HG03354 (cell line): ENCODE measurements at regions not wholly inside any gene's neighbourhood (a gene's known extent, or its start where the extent isn't known, plus 50 kb on each side); places are given as distances from the start of the nearest gene placed in this dataset.

Experiments
- ATAC-seq: cut with Tn5 transposase; IDR thresholded peaks from one replicate; pipeline ENCODE4 v1.9.1; 2021; ENCODE audit warnings: mild to moderate bottlenecking; ENCODE audit not compliant: unreplicated experiment, poor library complexity, severe bottlenecking

DNA sequence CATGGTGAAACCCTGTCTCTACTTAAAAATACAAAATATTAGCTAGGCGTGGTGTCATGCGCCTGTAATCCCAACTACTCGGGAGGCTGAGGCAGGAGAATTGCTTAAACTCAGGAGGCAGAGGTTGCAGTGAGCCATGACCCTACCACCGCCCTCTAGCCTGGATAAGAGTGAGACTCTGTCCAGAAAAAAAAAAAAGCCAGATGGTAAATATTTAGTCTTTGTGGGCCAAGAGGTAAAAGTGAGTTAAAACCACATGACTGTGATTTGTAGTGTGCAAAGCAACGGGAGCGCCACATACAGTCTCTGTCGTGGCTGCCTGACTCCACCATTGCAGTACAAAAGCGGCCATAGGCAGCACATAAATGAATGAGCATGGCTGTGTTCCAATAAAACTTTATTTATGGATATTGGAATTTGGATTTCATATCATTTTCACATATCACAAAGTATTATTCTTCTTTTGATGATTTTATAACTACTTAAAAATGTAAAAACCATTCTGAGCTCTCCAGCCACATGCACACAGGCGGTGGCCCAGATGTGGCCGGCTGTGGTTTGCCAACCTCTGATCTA is 51.8 kb upstream of the CASZ1 start:
- no peak for ATAC-seq

DNA sequence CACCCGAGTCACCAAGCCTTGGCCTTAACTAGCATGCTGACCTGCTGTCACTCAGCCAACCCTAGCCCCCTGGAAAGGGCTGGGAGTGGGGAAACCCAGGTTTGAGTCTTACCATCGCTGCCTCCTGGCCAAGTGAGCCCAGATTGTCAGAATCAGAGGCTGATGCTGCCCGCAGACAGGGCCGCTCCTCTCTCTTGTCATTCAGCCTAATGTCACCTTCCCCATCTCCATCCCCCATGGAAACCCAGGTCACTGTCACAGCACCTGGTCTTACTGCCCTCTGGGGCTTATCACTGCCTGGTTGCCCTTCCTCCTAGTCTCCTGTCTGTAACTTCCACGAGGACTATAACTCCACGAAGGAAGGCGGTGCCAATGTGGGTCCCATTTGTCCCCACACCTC is 53.6 kb upstream of the CASZ1 start:
- ATAC-seq, result no peak

DNA sequence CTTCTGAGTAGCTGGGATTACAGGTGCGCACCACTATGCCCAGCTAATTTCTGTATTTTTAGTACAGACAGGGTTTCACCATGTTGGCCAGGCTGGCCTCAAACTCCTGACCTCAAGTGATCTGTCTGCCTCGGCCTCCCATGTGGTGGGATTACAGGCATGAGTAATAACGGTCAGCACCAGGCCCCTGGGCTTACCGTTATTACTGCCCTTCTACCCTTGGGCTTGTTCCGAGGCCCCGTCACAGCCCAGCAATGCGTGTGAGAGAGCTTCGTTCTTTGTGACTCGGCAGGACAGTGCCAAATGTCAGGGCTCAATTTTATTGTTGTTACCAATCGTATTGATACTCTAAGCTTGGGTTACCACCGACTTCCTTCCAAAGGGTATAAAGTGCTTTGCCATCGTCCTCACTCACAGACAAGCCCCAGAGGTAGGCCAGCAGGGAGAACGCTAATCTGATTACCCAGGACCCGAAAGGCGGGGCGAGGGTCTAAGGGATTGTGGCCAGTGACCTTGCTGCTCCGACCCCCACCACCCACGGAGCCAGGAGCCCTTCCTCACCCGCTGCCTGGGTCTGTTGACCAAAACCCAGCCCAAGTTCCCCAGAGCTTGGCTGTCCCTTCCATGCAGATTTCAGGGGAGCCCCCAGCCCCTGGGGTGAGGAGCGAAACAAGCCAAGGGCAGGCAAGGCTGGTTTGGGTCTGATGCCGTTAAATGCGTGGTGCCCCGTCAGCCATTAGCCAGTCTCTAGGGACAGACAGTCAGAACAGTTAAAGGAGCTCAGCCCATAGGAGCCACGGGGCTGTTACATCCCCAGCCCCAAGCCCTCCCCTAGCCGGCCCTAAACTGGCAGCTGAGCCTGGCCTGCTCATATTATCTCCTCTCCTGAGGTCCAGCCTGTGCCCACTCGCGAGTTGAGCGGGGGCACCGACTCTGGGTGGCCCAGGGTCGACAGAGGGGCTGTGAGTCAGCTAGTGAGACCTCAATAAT is 54.9 kb upstream of the CASZ1 start:
- no peak for ATAC-seq

DNA sequence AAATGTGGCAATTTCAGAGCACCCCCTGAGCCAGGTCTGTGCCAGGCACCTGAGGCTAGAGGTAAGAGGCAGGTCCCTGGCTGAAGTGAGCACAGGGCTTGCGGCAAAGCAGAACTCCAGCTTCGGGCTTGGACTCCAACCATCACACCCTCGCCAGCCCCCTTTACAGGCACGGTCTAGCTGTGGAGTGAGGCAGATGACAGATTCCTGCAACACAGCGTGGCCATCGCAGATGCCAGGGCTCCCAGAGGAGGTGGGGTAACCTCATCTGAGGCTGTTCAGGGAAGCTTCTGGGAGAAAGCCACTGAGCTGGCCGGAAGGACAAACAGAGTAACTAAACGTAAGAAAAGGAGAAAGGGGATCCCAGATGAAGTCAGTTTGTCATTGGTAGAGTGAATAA is 55.6 kb upstream of the CASZ1 start:
- ATAC-seq, result no peak

DNA sequence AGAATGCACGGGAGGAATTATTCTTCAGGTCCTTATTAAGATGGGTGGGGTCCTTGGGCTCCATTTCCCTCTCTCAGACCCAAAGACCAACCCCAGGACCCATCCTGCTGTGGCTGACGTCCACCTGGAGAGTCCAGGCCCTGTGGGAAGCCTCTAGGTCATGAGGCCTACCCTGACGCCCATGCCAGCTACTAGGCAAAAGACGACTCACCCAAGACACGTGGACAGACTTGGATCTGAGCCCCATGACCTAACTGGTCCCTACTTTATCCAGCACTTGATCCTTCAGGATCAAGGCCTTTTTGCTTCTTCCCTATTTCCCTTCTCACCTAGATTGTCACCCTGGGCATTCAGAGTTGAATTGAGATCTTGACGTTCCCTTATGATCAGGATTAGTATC is 56.0 kb upstream of the CASZ1 start:
- no peak for ATAC-seq

DNA sequence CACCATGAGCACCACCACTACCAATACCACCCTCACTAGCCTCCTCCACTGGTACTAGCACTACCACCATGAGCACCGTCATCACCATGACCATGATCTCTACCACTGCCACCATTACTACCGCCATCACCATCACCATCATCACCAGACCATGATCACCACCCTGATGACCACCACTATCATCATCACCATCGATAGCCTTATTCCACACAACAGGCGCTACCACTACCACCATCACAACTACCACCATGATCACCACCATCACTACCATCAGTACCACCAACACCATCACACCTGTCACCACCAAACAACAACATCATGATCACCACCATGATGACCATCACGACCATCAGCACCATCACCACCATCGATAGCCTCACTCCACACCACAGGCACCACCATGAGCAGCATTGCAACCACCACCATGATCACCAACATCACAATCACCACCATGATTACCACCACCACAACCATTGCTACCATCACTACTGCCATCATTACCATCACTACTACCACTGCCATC is 56.6 kb upstream of the CASZ1 start:
- no peak for ATAC-seq

DNA sequence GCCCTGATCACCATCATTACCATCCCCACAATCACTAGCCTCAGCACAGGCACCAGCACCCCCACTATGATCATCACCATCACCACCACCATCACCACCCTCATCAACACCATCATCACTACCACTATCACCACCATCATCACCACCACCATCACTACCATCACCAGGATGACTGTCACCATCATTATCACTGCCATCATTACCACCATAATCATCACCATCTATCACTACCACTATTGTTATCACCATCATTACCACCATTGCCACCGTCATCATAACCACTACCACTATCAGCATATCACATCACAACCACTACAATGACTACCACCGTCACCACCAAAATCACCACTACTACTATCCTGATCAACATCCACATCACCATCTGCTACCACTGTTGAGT is 57.3 kb upstream of the CASZ1 start:
- no peak for ATAC-seq

DNA sequence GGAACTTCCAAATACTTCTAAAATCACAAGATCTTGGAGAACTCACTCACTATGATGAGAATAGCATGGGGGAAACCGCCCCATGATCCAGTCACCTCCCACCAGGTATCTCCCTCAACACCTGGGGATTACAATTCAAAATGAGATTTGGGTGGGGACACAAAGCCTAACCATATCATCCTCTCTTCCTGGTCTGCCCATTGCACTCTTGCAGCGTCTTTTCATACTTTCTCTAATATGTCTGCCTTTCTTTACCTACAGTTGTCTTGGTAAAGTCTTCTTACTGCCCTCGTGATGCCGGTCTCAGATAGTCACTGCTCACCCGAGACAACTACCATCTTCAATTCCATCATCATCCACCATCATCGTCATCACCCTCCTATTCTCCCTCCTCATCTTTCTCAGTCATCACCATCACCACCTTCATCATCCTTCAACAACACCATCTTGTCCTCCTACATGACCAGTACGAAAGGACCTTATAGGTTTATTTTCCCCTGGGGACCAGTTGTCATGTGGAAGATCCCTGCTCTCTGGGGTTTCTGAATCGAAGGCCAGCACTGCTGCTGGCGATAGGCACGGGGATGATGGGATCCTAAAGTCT is 58.5 kb upstream of the CASZ1 start:
- ATAC-seq, result no peak

DNA sequence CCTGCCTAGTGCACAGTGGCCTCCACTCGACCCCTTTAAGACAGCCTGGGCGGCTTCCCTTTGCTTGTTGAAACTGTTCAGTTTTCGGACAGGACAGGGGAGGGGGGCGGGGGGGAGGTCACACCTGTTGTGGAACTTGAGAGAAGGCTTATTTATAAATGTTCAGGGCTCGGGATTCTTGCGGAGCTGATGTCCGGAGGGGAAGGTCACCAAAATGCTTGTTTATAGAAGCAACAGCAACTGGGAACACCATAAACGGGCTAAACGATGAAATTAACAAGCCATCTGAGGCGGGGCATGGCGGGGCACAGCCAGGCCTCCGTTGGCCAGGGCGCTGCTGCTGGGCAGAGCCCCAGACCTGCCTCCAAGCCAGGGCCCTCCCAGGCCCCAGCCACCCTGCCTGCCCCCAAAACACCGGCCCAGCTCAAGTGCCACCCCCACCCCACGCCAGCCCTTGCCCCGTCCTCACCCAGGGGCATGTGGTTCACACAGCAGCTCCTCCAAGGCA is 59.8 kb upstream of the CASZ1 start:
- no peak for ATAC-seq

DNA sequence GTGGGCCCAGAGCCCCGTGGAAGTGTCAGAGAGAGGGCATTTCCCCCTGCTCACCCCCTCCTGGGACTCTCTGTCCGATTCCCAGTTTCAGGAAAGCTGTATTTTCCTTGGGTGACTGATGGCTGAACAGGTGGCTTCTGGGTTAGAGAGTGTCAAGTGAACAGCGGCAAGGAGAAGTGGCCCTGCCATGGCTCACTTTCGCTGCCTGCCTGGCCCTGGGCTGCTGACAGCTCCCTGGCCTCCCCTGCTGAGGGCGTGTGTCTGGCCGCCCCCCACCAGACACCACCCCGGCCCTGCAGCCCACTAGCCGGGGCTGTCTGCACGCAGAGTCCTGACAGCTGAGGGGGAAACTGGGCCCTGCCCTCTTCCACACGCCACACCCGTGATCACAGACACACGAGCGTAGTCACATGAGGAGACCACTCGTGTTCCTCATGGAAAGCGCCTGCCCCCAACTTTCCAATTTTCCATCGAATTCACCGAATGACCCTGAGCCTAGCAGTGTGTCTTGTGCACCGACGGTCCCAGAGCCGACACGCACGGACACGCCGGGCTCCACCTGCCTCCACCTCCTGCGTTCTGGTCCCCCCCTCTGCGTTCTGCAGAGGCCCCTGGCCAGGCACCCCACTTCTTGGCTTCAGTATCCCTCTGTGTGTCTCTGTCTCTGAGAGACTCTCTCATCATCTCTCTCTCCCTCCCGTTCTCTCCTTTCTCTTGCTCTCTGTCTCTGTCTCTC is 60.6 kb upstream of the CASZ1 start:
- no peak for ATAC-seq

DNA sequence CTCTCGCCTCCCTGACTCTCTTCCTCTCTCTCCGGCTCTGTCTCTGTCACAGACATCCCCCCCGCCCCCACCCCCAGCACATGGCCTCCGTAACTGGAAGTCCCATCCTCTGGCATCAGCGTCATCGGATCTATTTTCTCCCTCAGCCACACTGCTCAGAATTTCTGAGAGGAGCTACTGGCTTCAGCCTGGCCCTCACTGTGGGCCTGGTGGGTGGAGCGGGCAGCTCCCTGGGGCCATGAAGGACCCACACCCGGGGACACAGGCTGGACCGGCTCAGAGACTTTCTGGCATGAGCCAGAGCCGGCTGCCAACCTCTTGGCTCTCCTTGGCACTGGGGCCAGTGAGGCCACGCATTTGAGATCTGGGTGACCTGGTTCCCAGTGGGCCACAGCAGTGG is 61.2 kb upstream of the CASZ1 start:
- no peak for ATAC-seq

DNA sequence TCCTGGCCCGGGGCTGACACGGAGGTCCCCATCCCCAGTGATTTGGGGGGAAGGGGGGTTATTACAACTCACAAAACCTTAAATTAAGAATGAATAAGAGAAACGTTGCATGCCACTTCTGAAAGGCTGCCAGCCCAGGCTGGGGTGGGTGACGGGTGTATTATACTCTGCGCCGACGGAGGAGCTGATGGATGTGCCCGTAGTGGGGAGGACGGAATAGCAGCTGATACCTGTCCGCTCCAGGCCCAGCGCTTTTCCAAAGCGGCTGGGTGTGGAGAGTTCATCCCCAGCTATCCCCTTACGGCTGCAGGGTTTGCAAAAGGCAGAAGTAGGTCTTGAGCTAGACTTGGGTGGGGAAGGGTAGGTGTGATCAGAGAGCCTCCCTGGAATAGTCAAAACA is 63.8 kb upstream of the CASZ1 start:
- ATAC-seq, result no peak

DNA sequence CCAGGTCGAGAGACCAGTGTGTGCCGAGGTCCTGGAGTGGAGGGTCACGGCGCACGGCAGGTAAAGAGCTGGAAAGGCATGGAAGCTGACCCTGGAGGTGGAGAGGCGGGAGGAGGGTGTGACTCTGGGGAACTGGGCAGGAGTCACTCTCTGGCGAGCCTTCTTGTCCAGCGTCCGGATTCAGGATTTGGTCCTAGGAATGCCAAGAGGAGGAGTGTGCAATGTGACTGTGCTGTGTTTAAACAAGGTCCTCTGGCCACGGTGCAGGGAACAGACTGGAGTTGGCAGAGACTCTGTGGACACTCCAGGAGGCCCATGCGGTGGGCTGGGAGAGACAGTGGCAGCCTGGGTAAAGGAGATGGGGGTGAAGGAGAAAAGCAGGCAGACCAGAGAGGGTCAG is 64.2 kb upstream of the CASZ1 start:
- no peak for ATAC-seq

DNA sequence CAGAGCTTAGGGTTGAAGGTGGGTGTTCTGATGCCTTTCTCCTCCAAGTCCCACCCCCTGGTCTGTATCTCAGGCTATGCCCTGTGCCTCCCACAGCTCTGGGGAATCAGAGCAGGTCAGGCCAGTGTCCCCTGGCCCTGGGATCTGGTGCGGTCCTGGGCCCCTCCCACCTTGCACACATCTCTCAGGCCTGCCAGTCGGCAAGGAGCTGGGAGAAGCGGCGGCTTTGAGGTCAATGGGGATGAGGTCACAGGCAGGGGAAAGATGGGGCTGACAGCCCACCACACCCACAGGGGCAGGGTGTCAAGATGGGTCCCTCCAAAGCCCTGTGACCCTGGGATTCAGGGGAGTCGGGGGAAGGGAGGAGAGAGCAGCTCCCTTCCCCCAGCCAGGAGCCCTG is 65.4 kb upstream of the CASZ1 start:
- no peak for ATAC-seq

DNA sequence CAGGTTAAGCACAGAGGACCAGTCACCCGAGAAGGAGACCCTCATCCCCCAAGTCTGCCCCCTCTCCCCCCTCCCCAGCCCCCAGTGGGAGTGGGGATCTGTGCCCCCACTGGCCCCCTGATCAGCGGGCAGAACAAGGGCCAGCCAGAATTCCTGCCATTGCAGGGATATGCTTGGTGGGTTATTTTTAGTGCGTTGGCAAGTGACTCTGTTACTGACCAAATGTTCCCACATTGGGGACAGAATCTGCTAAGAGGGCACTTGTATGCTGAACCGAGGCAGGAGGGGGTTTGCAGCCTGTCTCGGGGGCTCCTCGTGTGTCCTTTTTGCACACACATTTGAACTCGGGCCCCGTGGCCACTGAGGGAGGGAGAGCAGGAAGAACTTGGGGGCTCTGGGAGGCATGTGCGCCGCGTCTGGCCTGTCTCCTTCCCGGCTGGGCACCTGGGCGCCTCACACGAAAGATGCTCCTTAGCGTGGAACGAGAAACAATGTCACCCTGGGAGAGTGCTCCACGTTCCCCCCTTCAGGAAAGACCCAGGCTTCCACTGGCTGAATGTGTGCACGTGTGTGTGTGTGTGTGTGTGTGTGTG is 66.4 kb upstream of the CASZ1 start:
- ATAC-seq, result no peak

DNA sequence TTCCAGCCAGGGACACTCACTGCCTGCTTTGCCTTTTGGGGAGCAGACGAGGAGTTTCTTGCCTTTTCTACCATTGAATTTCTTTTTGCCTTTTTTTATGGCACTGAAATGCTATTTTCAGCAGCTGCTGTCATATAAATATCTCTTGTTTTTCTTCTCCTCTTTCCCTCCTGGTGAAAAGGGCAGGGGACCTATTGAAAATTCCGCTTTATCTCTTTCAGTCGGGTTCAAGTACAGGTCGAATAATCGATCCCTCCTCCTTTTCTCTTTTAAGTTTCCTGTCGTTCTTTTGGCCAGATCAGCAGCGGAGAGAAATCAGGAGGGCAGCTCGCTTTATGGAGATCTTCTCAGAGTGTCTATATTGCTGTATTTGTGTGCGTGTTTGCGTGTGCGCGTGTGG is 67.4 kb upstream of the CASZ1 start:
- ATAC-seq, result no peak

DNA sequence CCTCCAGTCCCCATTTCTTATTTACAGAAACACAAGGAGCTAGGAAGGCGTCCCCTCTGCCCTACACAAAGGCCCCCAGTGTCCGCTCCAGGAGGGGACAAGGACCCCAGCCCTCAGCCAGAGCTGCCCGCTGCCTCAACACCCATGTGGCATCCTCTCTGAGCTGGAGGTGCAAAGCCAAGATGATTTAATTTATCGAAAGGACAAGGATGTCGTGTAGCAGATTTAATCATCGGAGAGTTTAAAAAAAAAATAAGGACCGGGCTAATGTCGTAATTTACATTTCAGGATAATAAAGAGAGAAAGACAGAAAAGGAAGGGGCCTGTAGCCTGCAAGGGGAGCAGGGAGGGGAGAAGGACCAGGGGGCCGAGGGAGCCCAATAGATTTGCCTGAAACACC is 68.3 kb upstream of the CASZ1 start:
- ATAC-seq, result no peak

DNA sequence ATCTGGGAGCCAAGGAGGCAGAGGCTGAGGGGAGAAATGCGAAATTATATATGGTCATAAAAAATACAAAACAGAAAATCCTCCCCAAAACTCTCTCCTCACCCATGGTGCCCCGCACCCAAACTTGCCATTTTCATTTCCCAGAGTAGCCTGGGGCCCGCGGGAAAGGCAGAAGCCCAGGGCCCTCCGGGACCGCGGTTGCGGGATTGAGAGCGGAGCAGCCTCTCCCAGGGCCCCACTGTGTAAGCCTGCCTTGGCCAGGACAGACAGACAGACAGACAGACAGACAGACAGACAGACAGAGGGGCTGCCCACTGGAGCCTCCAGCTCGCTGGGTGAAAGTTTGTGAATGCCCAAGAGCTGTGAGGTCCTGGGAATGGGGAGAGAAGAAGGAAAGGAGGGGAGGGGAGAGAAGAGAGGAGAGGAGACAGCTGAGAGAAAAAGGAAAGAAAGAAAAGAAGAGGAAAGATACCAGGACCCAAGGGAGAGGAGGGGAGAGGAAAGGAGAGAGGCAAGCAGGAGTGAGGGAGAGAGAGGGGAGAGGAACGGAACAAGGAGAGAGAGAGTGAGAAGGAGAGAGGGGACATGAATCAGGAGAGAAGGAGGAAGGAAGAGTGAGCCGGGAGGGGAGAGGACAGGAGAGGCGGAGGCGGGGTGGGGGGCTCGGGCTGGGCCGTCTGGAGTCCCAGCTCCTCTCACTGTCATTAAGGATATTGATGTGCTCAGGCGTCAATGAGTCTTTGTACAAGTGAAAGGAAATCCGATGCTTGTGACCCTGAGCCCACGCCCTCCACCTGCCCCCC is 69.3 kb upstream of the CASZ1 start:
- no peak for ATAC-seq
